GM23338 (cell line): ENCODE measurements at regions not wholly inside any gene's neighbourhood (a gene's known extent, or its start where the extent isn't known, plus 50 kb on each side); places are given as distances from the start of the nearest gene placed in this dataset.
A peak's percentile ranks its signal among the peaks of the same experiment; 100 is the strongest.

Source experiments
- ATAC-seq: fragments of 200-7000 bp; cut with Tn5 transposase; 3 replicates; pipeline ENCODE4 v1.9.1; 2020
- DNase-seq: peaks from one replicate; pipeline ENCODE4 v3.0.0-alpha.2; 2015; ENCODE audit warnings: low spot score
- H2AFZ ChIP-seq: fragments of 200-600 bp; sonication (generic); 2 replicates; pipeline ENCODE4 v1.8.0; 2016; ENCODE audit warnings: antibody characterized with exemption, mild to moderate bottlenecking, moderate library complexity
- H3F3A ChIP-seq: fragments of 200-600 bp; sonication (generic); replicated peaks from 2 replicates; pipeline ENCODE4 v1.8.0; 2017; ENCODE audit warnings: antibody characterized with exemption, mixed run types, low read depth
- H3K27ac ChIP-seq: fragments of 200-600 bp; sonication (generic); 2 replicates; pipeline ENCODE4 v1.6.1; 2016; ENCODE audit warnings: low read depth
- H3K27me3 ChIP-seq: fragments of 200-600 bp; sonication (generic); 2 replicates; pipeline ENCODE4 v1.8.0; 2016; ENCODE audit warnings: mild to moderate bottlenecking, mixed run types, moderate library complexity; ENCODE audit not compliant: insufficient read depth
- H3K36me3 ChIP-seq: fragments of 200-600 bp; sonication (generic); 2 replicates; pipeline ENCODE4 v1.8.0; 2016; ENCODE audit warnings: mild to moderate bottlenecking; ENCODE audit not compliant: insufficient read depth
- H3K4me1 ChIP-seq: fragments of 200-600 bp; sonication (generic); 2 replicates; pipeline ENCODE4 v1.8.0; 2016; ENCODE audit warnings: mild to moderate bottlenecking, moderate library complexity; ENCODE audit not compliant: insufficient read depth
- H3K4me2 ChIP-seq: fragments of 200-600 bp; sonication (generic); 2 replicates; pipeline ENCODE4 v1.7.1; 2017; ENCODE audit warnings: mixed run types
- H3K4me3 ChIP-seq: fragments of 200-600 bp; sonication (generic); 2 replicates; pipeline ENCODE4 v1.6.1; 2016; ENCODE audit warnings: mixed run types
- H3K79me2 ChIP-seq: fragments of 200-600 bp; sonication (generic); replicated peaks from 2 replicates; pipeline ENCODE4 v1.8.0; 2017; ENCODE audit warnings: mild to moderate bottlenecking; ENCODE audit not compliant: insufficient read depth
- H3K9me2 ChIP-seq: fragments of 200-600 bp; sonication (generic); 2 replicates; pipeline ENCODE4 v1.8.0; 2017; ENCODE audit not compliant: insufficient read depth
- H4K20me1 ChIP-seq: fragments of 200-600 bp; sonication (generic); replicated peaks from 2 replicates; pipeline ENCODE4 v1.8.0; 2017; ENCODE audit warnings: mild to moderate bottlenecking; ENCODE audit not compliant: insufficient read depth
- H3K27ac Mint-ChIP-seq: 2 replicates; pipeline ENCODE4 v1.8.0; 2020; ENCODE audit warnings: inconsistent platforms, mild to moderate bottlenecking, moderate library complexity, mixed read lengths
- H3K27me3 Mint-ChIP-seq: 3 replicates; pipeline ENCODE4 v1.8.0; 2022; ENCODE audit warnings: low read depth, mild to moderate bottlenecking, moderate library complexity, mixed read lengths, inconsistent platforms; ENCODE audit not compliant: insufficient read depth, poor library complexity
- H3K36me3 Mint-ChIP-seq: 3 replicates; pipeline ENCODE4 v1.8.0; 2021; ENCODE audit warnings: low read depth, mild to moderate bottlenecking, inconsistent platforms, moderate library complexity, mixed read lengths
- H3K4me1 Mint-ChIP-seq: 3 replicates; pipeline ENCODE4 v1.8.0; 2020; ENCODE audit warnings: mild to moderate bottlenecking, inconsistent platforms, mixed read lengths
- H3K4me3 Mint-ChIP-seq: 3 replicates; pipeline ENCODE4 v1.8.0; 2021; ENCODE audit warnings: moderate library complexity, mild to moderate bottlenecking, inconsistent platforms, mixed read lengths
- H3K9me3 Mint-ChIP-seq: 3 replicates; pipeline ENCODE4 v1.8.0; 2020; ENCODE audit warnings: moderate library complexity, mild to moderate bottlenecking, inconsistent platforms, mixed read lengths
- CREB1 ChIP-seq: fragments of 250-450 bp; sonication (Bioruptor Pico); IDR thresholded peaks from 2 replicates; pipeline ENCODE4 v1.5.0; 2020; ENCODE audit warnings: low read depth, mild to moderate bottlenecking, moderate library complexity
- EZH2 ChIP-seq: fragments of 200-600 bp; sonication (generic); IDR thresholded peaks from one replicate; pipeline ENCODE4 v1.8.0; 2017; ENCODE audit warnings: antibody characterized with exemption, mild to moderate bottlenecking, low read depth; ENCODE audit not compliant: unreplicated experiment
- JUNB ChIP-seq: IDR thresholded peaks from one replicate; pipeline ENCODE4 v1.6.1; 2016; ENCODE audit warnings: antibody characterized with exemption; ENCODE audit not compliant: unreplicated experiment
- STAT1 ChIP-seq: IDR thresholded peaks from one replicate; pipeline ENCODE4 v1.6.1; 2016; ENCODE audit warnings: antibody characterized with exemption; ENCODE audit not compliant: unreplicated experiment
- ZNF114 ChIP-seq: fragments of 250-450 bp; sonication (Bioruptor Pico); IDR thresholded peaks from 2 replicates; pipeline ENCODE4 v1.5.0; 2020; ENCODE audit warnings: mild to moderate bottlenecking, moderate library complexity
- TF ChIP-seq, protein P1 (sequence below): IDR thresholded peaks from one replicate; pipeline ENCODE4 v1.6.1; 2018; ENCODE audit warnings: antibody characterized with exemption; ENCODE audit not compliant: unreplicated experiment
- TF ChIP-seq, protein P2 (sequence below), 2 experiments: fragments of 200-600 bp in 1 of 2; sonication (generic) in 1 of 2; conservative IDR thresholded peaks; 2 replicates each; pipeline versions ENCODE4 v1.5.1 to v1.6.1; 2016 to 2017; ENCODE audit warnings: antibody characterized with exemption in 2 of 2, low read depth in 2 of 2, mild to moderate bottlenecking in 2 of 2, moderate library complexity in 1 of 2
- TF ChIP-seq, protein P3 (sequence below): IDR thresholded peaks from 2 replicates; pipeline ENCODE4 v1.6.1; 2016; ENCODE audit warnings: antibody characterized with exemption
- TF ChIP-seq, protein P4 (sequence below): fragments of 250-450 bp; sonication (Bioruptor Pico); IDR thresholded peaks from 2 replicates; pipeline ENCODE4 v1.5.0; 2020; ENCODE audit warnings: mild to moderate bottlenecking, moderate library complexity

DNA sequence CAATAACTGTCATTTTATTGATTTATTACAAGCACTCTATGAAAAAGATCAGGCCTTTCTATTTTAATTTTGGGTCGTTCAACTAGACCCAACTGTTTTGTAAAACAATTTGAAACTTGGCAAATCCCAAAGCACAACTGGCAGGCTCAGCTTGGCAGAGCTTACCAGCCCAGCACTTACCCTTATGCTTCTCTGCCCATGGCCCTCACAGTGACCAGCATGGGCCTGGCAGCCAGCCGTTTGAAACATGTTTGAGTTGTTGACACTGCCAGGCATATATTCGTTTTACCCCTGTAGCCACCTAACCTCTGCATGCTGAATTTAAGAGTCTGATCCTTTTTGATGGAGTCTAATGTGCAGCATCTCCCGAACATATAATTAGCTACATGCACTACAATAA, 796.7 kb upstream of the ADGRL2 start (continued):
- TF ChIP-seq, protein P1, sequence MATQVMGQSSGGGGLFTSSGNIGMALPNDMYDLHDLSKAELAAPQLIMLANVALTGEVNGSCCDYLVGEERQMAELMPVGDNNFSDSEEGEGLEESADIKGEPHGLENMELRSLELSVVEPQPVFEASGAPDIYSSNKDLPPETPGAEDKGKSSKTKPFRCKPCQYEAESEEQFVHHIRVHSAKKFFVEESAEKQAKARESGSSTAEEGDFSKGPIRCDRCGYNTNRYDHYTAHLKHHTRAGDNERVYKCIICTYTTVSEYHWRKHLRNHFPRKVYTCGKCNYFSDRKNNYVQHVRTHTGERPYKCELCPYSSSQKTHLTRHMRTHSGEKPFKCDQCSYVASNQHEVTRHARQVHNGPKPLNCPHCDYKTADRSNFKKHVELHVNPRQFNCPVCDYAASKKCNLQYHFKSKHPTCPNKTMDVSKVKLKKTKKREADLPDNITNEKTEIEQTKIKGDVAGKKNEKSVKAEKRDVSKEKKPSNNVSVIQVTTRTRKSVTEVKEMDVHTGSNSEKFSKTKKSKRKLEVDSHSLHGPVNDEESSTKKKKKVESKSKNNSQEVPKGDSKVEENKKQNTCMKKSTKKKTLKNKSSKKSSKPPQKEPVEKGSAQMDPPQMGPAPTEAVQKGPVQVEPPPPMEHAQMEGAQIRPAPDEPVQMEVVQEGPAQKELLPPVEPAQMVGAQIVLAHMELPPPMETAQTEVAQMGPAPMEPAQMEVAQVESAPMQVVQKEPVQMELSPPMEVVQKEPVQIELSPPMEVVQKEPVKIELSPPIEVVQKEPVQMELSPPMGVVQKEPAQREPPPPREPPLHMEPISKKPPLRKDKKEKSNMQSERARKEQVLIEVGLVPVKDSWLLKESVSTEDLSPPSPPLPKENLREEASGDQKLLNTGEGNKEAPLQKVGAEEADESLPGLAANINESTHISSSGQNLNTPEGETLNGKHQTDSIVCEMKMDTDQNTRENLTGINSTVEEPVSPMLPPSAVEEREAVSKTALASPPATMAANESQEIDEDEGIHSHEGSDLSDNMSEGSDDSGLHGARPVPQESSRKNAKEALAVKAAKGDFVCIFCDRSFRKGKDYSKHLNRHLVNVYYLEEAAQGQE = no peak
- TF ChIP-seq CREB1 = no peak

DNA sequence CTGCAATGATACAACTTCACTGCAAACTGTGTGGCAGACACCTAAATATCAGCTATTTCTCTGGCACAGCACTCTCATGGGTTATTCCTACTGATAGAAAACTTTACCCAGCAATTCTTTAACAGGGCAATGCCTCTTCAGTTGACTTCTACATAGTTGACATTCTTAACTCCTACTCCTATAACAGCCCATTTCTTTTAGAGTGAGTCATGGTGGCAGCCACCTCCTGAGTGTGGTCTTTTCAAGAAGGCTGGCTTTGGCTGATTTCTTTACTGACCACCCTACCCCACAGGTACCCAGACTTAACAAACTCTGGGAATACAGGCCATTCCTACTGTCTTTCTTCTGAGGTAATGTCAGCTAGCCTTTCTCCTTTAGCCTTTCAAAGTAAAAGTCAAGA, 805.8 kb upstream of the ADGRL2 start:
- peaks cover 5% of the 10 kb centered on the region; the same call in 1 of the 2 replicates for H3K4me1 ChIP-seq
- no peak overlapping the region for H2AFZ ChIP-seq
- H3K36me3 Mint-ChIP-seq = no peaks in the 10 kb centered on the region; the same call in 2 of the 3 replicates
- no peak overlapping the region for H3K4me2 ChIP-seq
- H3F3A ChIP-seq = no peaks in the 10 kb centered on the region
- no peaks in the 10 kb centered on the region for H3K27me3 Mint-ChIP-seq
- H3K4me1 Mint-ChIP-seq = peaks cover 10% of the 10 kb centered on the region
- no peak overlapping the region for H3K4me3 Mint-ChIP-seq
- no peaks in the 10 kb centered on the region for H3K79me2 ChIP-seq
- no peak overlapping the region for H3K27ac ChIP-seq
- no peak overlapping the region for H3K4me3 ChIP-seq
- DNase-seq (peak; percentile 12), ATAC-seq (0 out of 3 replicates have a peak, but pooled peaks have one; percentile 22)
- no peaks in the 10 kb centered on the region for H4K20me1 ChIP-seq
- no peaks in the 10 kb centered on the region for H3K9me3 Mint-ChIP-seq
- H3K9me2 ChIP-seq = no peaks in the 10 kb centered on the region; the same call in 1 of the 2 replicates
- no peaks in the 10 kb centered on the region for H3K27me3 ChIP-seq
- H3K36me3 ChIP-seq = no peaks in the 10 kb centered on the region
- H3K27ac Mint-ChIP-seq = no peak overlapping the region
- TF ChIP-seq, protein P1 = no peak
- TF ChIP-seq, protein P2, sequence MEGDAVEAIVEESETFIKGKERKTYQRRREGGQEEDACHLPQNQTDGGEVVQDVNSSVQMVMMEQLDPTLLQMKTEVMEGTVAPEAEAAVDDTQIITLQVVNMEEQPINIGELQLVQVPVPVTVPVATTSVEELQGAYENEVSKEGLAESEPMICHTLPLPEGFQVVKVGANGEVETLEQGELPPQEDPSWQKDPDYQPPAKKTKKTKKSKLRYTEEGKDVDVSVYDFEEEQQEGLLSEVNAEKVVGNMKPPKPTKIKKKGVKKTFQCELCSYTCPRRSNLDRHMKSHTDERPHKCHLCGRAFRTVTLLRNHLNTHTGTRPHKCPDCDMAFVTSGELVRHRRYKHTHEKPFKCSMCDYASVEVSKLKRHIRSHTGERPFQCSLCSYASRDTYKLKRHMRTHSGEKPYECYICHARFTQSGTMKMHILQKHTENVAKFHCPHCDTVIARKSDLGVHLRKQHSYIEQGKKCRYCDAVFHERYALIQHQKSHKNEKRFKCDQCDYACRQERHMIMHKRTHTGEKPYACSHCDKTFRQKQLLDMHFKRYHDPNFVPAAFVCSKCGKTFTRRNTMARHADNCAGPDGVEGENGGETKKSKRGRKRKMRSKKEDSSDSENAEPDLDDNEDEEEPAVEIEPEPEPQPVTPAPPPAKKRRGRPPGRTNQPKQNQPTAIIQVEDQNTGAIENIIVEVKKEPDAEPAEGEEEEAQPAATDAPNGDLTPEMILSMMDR (conservative IDR thresholded peaks at IDR 0.05; ENCODE audit: low read depth in 2 of 2) = no peak
- TF ChIP-seq EZH2 = no peak
- TF ChIP-seq, protein P3, sequence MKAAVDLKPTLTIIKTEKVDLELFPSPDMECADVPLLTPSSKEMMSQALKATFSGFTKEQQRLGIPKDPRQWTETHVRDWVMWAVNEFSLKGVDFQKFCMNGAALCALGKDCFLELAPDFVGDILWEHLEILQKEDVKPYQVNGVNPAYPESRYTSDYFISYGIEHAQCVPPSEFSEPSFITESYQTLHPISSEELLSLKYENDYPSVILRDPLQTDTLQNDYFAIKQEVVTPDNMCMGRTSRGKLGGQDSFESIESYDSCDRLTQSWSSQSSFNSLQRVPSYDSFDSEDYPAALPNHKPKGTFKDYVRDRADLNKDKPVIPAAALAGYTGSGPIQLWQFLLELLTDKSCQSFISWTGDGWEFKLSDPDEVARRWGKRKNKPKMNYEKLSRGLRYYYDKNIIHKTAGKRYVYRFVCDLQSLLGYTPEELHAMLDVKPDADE = no peak
- TF ChIP-seq, protein P4, sequence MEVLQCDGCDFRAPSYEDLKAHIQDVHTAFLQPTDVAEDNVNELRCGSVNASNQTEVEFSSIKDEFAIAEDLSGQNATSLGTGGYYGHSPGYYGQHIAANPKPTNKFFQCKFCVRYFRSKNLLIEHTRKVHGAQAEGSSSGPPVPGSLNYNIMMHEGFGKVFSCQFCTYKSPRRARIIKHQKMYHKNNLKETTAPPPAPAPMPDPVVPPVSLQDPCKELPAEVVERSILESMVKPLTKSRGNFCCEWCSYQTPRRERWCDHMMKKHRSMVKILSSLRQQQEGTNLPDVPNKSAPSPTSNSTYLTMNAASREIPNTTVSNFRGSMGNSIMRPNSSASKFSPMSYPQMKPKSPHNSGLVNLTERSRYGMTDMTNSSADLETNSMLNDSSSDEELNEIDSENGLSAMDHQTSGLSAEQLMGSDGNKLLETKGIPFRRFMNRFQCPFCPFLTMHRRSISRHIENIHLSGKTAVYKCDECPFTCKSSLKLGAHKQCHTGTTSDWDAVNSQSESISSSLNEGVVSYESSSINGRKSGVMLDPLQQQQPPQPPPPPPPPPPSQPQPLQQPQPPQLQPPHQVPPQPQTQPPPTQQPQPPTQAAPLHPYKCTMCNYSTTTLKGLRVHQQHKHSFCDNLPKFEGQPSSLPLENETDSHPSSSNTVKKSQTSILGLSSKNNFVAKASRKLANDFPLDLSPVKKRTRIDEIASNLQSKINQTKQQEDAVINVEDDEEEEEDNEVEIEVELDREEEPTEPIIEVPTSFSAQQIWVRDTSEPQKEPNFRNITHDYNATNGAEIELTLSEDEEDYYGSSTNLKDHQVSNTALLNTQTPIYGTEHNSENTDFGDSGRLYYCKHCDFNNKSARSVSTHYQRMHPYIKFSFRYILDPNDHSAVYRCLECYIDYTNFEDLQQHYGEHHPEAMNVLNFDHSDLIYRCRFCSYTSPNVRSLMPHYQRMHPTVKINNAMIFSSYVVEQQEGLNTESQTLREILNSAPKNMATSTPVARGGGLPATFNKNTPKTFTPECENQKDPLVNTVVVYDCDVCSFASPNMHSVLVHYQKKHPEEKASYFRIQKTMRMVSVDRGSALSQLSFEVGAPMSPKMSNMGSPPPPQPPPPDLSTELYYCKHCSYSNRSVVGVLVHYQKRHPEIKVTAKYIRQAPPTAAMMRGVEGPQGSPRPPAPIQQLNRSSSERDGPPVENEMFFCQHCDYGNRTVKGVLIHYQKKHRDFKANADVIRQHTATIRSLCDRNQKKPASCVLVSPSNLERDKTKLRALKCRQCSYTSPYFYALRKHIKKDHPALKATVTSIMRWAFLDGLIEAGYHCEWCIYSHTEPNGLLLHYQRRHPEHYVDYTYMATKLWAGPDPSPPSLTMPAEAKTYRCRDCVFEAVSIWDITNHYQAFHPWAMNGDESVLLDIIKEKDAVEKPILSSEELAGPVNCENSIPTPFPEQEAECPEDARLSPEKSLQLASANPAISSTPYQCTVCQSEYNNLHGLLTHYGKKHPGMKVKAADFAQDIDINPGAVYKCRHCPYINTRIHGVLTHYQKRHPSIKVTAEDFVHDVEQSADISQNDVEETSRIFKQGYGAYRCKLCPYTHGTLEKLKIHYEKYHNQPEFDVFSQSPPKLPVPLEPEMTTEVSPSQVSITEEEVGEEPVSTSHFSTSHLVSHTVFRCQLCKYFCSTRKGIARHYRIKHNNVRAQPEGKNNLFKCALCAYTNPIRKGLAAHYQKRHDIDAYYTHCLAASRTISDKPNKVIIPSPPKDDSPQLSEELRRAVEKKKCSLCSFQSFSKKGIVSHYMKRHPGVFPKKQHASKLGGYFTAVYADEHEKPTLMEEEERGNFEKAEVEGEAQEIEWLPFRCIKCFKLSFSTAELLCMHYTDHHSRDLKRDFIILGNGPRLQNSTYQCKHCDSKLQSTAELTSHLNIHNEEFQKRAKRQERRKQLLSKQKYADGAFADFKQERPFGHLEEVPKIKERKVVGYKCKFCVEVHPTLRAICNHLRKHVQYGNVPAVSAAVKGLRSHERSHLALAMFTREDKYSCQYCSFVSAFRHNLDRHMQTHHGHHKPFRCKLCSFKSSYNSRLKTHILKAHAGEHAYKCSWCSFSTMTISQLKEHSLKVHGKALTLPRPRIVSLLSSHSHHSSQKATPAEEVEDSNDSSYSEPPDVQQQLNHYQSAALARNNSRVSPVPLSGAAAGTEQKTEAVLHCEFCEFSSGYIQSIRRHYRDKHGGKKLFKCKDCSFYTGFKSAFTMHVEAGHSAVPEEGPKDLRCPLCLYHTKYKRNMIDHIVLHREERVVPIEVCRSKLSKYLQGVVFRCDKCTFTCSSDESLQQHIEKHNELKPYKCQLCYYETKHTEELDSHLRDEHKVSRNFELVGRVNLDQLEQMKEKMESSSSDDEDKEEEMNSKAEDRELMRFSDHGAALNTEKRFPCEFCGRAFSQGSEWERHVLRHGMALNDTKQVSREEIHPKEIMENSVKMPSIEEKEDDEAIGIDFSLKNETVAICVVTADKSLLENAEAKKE (CRISPR knock-in tag) = no peak
- no peak for TF ChIP-seq JUNB
- TF ChIP-seq STAT1 = no peak
- no peak for TF ChIP-seq ZNF114 (CRISPR knock-in tag)
